ENCODE measurements at regions not wholly inside any gene's neighbourhood (a gene's known extent, or its start where the extent isn't known, plus 50 kb on each side); places are given as distances from the start of the nearest gene placed in this dataset.

DNA sequence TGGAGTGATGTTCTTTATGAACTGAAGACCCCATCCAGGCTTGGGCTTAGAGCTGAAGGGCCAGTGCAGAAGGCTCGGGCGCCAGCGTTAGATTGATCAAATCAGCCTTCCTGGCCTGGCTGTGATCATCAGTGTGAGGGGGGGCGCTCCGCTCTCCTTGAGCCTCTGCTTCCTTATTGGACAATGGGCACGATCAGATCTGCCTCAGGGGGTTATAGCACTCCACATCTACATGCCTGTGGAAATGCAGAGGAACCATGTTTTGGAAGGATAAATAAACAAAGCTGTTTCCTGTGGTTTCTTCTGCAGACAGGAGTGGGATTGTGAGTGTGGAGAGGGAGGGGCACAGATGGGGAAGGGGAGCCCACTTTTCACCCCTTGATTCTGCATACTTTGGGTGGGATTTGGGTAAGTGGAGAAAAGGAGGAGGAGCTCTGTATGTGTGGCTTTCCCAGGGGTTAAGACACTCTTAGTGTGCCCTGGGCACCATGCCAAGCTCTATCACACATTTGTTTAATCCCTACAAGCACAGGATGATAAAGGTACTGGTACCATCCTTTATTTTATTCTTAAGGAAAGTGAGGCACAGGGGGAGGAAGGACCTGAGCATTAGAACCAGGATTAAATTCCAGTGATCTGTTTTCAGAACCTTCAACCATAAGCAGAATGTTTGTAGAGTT is 150.5 kb downstream of the EN1 start:
- Histone ChIP-seq H3K4me3 (ENCODE audit: low read length) (no peak overlapping the region), H3K27me3 (ENCODE audit: insufficient read depth, low read length) (no peaks in the 10 kb centered on the region), H3K9me3 (ENCODE audit: insufficient read depth, low read depth, low read length) (no peaks in the 10 kb centered on the region), H3K9ac (ENCODE audit: low read depth, low read length) (no peak overlapping the region), H3K36me3 (ENCODE audit: insufficient read depth, low read length) (no peaks in the 10 kb centered on the region), H3K27ac (ENCODE audit: low read depth, low read length) (no peak overlapping the region), H3K4me1 (ENCODE audit: insufficient read depth, low read length) (no peaks in the 10 kb centered on the region)
- 87% methylated on average over 6 of the region's 6 CpGs for WGBS

DNA sequence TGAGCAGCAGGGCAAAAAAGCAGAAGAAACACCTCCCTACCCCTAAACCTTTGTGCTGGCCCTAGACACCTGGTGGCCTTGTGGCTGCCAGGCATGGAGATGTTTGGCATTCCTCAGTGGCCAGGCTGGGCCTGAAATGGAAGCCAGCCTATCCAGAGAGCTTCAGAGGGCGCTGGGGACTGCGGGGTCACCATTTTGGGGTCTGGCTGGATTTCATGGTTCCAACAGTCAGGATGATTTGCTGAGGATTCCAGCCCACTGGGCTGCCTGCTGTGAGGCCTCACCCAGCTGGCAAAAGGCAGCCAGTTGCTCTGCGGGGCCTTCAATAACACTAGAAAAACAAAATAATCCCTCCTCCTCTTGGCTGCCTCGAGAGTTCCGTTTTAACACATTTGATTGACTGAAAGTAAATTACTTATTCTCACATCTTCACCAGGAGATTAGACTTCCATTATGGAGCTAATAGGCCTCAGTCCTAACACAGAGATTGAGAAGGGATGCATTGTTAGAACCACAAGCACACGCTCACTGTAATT is 154.1 kb downstream of the EN1 start:
- Histone ChIP-seq H3K27me3 (ENCODE audit: insufficient read depth, low read length) (no peaks in the 10 kb centered on the region), H3K36me3 (ENCODE audit: insufficient read depth, low read length) (no peaks in the 10 kb centered on the region), H3K27ac (ENCODE audit: low read depth, low read length) (no peak overlapping the region), H3K4me1 (ENCODE audit: insufficient read depth, low read length) (no peaks in the 10 kb centered on the region), H3K9ac (ENCODE audit: low read depth, low read length) (no peak overlapping the region), H3K4me3 (ENCODE audit: low read length) (no peak overlapping the region), H3K9me3 (ENCODE audit: insufficient read depth, low read depth, low read length) (no peaks in the 10 kb centered on the region)
- WGBS = 88% methylated on average over 6 of the region's 6 CpGs

DNA sequence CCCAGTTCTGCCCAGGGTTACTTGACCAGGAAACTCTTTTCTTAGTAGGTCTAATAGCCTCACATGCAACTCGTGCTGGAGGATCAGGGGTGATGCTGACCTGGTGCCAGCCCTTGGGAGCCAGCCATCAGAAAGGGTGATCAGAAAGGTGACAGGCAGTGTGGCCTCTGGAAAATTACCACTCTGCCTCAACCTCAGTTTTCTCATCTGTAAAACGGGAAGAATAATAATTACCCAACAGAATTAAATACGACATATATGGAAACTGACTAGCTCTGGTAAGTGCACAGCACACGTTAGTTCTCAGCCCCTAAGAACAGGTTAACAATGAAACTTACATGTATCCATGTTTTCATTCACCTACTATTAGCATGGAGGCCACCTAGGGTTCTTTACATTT is 157.6 kb downstream of the EN1 start:
- Histone ChIP-seq H3K36me3 (ENCODE audit: insufficient read depth, low read length) (no peaks in the 10 kb centered on the region), H3K4me3 (ENCODE audit: low read length) (no peak overlapping the region), H3K27ac (ENCODE audit: low read depth, low read length) (no peak overlapping the region), H3K27me3 (ENCODE audit: insufficient read depth, low read length) (no peaks in the 10 kb centered on the region), H3K9ac (ENCODE audit: low read depth, low read length) (no peak overlapping the region), H3K9me3 (ENCODE audit: insufficient read depth, low read depth, low read length) (no peaks in the 10 kb centered on the region), H3K4me1 (ENCODE audit: insufficient read depth, low read length) (no peaks in the 10 kb centered on the region)
- 93% methylated on average over 4 of the region's 4 CpGs for WGBS

DNA sequence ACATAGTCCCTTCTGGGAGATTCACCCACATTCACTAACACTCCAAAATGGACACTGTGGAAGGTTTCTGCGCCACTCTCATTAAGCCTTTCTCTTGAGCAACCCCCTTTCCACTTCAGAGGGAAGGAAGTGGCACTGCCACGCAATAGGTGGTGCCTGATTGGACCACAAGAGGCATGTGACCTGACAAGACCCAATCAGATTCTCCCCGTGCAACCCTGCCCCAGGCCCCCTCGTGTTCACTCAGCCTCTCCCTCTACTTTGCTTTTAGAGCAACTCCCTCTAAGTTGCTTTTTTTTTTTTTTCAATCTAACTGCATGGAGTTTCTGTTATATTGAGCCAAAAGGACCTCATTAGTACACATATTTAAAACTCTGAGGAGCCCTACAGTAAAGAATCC is 158.0 kb downstream of the EN1 start:
- Histone ChIP-seq H3K27me3 (ENCODE audit: insufficient read depth, low read length) (no peaks in the 10 kb centered on the region), H3K9me3 (ENCODE audit: insufficient read depth, low read depth, low read length) (no peaks in the 10 kb centered on the region), H3K27ac (ENCODE audit: low read depth, low read length) (no peak overlapping the region), H3K9ac (ENCODE audit: low read depth, low read length) (no peak overlapping the region), H3K4me1 (ENCODE audit: insufficient read depth, low read length) (no peaks in the 10 kb centered on the region), H3K4me3 (ENCODE audit: low read length) (no peak overlapping the region), H3K36me3 (ENCODE audit: insufficient read depth, low read length) (no peaks in the 10 kb centered on the region)
- 91% methylated on average over 4 of the region's 4 CpGs for WGBS

DNA sequence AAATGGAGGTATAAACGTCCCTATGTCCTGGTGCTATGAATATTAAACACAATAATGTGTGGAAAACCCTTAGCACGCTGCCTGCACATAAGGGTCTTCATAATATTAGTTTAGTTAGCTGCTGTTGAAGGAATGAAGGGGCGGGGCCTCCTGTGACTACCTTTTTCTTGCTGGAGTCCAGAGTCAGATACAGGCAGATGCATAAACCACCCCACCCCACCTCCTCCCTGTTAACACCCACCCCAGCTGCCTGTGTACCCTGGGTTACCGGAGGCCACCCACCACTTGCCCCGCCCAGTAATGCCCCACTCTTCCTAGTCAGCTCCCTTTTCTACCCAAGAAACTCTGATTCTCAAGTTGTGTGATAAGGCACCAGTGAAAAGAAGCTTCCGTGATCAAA is 158.4 kb downstream of the EN1 start:
- no peak overlapping the region for H3K9ac ChIP-seq (ENCODE audit: low read depth, low read length)
- H3K27ac ChIP-seq (ENCODE audit: low read depth, low read length) = no peak overlapping the region
- WGBS = 93% methylated on average over 6 of the region's 6 CpGs
- no peaks in the 10 kb centered on the region for H3K36me3 ChIP-seq (ENCODE audit: insufficient read depth, low read length)
- no peaks in the 10 kb centered on the region for H3K27me3 ChIP-seq (ENCODE audit: insufficient read depth, low read length)
- no peaks in the 10 kb centered on the region for H3K9me3 ChIP-seq (ENCODE audit: insufficient read depth, low read depth, low read length)
- H3K4me3 ChIP-seq (ENCODE audit: low read length) = no peak overlapping the region
- H3K4me1 ChIP-seq (ENCODE audit: insufficient read depth, low read length) = no peaks in the 10 kb centered on the region

DNA sequence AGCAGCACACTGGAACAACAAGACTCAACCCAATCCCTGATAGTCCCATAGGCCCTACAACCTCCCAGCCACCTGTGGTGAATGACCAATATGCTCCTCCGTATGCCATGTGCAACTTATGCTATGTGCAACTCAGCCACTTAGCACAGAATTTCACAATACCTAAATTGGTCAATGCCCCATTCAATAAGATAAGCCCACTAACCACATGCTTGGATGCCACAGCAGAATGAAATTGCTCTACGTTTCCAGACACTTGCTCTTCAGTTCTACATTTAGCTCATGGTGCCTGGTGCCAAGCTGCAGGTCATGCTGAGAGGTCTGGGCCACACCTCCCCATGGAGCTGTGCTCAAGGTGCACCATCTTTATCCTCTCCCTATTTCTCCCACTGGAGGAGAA is 159.8 kb downstream of the EN1 start:
- Histone ChIP-seq H3K9me3 (ENCODE audit: insufficient read depth, low read depth, low read length) (no peaks in the 10 kb centered on the region), H3K4me1 (ENCODE audit: insufficient read depth, low read length) (no peaks in the 10 kb centered on the region), H3K27me3 (ENCODE audit: insufficient read depth, low read length) (no peaks in the 10 kb centered on the region), H3K36me3 (ENCODE audit: insufficient read depth, low read length) (no peaks in the 10 kb centered on the region), H3K27ac (ENCODE audit: low read depth, low read length) (no peak overlapping the region), H3K4me3 (ENCODE audit: low read length) (no peak overlapping the region), H3K9ac (ENCODE audit: low read depth, low read length) (no peak overlapping the region)
- WGBS = 95% methylated on average over 2 of the region's 2 CpGs

DNA sequence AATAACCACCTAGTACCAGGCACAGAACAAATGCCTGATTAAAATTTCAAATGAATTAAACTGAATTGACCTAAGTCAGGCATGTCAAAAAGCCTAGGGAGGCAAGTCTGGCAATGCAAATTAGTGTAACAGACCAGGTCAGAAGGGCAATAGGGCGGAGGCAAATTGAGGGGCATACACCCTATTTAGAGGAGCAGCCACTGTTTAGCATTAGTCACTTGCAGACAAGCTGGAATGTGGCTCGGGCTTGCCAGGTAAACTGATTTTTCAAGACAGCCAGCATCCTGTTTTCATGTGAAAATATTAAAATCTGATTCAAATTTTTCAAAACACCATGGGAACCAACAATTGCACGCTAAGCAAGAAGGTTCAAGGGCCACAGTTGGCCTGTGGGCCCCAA is 160.3 kb downstream of the EN1 start:
- Histone ChIP-seq H3K9ac (ENCODE audit: low read depth, low read length) (no peak overlapping the region), H3K27ac (ENCODE audit: low read depth, low read length) (no peak overlapping the region)
- 89% methylated on average over 3 of the region's 3 CpGs for WGBS

DNA sequence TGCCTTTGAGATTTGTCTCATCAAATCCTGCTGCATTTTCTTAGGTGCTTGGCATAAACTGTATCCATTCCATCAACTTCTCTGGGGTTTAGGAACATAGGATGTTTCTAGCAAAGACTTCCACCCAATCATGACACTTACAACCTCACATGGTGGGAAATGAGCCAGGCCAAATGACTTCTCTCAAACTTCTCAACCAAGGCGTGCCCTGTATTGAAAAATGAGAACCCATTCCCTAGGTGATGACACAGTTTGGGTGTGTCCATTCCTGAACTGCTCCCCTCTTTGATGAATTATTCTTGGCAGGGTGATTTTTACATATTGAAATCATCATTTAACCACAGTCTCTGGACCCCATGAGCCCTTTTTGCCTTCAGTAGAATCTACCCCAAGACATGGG is 161.1 kb downstream of the EN1 start:
- Histone ChIP-seq H3K4me3 (ENCODE audit: low read length) (no peak overlapping the region), H3K27me3 (ENCODE audit: insufficient read depth, low read length) (no peaks in the 10 kb centered on the region), H3K9me3 (ENCODE audit: insufficient read depth, low read depth, low read length) (no peaks in the 10 kb centered on the region), H3K4me1 (ENCODE audit: insufficient read depth, low read length) (no peaks in the 10 kb centered on the region), H3K9ac (ENCODE audit: low read depth, low read length) (no peak overlapping the region), H3K27ac (ENCODE audit: low read depth, low read length) (no peak overlapping the region), H3K36me3 (ENCODE audit: insufficient read depth, low read length) (no peaks in the 10 kb centered on the region)
- WGBS = 95% methylated on average over 1 of the region's 1 CpG

More for the DNA sequence above, 160.3 kb downstream of the EN1 start:
- Histone ChIP-seq H3K9me3 (ENCODE audit: insufficient read depth, low read depth, low read length) (no peaks in the 10 kb centered on the region), H3K4me3 (ENCODE audit: low read length) (no peak overlapping the region), H3K36me3 (ENCODE audit: insufficient read depth, low read length) (no peaks in the 10 kb centered on the region), H3K27me3 (ENCODE audit: insufficient read depth, low read length) (no peaks in the 10 kb centered on the region), H3K4me1 (ENCODE audit: insufficient read depth, low read length) (no peaks in the 10 kb centered on the region)

DNA sequence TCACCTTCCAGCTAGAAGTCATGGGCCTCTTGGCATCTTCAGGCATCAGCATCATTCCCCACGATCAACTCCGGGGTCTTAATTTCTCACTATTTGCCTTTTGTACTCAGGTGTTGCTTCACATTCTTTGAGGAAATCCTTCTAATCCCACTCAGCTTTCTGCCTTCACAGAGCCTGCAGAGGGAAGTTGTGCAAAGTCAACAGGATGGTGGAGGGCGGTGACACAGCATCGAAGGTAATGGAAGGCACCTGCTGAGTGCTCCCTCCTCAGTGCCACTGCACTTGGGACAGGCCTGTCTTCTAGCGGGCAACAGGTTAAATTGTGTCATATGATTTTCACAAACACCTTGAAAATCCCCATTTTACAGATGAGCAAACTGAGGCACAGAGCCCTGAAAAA is 164.0 kb downstream of the EN1 start:
- H3K9ac ChIP-seq (ENCODE audit: low read depth, low read length) = no peak overlapping the region
- H3K9me3 ChIP-seq (ENCODE audit: insufficient read depth, low read depth, low read length) = no peaks in the 10 kb centered on the region
- no peak overlapping the region for H3K27ac ChIP-seq (ENCODE audit: low read depth, low read length)
- 92% methylated on average over 5 of the region's 5 CpGs for WGBS
- H3K36me3 ChIP-seq (ENCODE audit: insufficient read depth, low read length) = no peaks in the 10 kb centered on the region
- no peaks in the 10 kb centered on the region; the same call in 1 of the 2 replicates for H3K27me3 ChIP-seq (ENCODE audit: insufficient read depth, low read length)
- no peaks in the 10 kb centered on the region for H3K4me1 ChIP-seq (ENCODE audit: insufficient read depth, low read length)
- no peak overlapping the region for H3K4me3 ChIP-seq (ENCODE audit: low read length)

DNA sequence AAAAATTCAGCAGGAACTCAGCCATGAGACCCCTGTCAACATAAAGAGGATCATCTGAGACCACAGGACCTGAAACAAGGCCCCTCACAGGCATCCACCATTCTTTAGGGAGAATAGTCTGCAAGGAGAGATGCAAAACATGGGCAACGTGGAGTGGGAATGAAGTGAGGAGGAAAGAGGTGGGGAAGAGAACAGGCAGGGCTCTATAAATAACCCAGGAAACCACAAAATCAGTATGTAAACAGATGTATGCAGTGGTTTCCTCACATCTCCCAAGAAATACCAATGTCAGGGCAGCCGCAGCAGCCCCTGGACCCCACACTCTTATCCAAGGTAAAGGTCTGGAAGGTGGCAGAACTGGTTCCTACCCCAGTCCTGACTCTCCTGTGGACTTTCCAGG is 168.5 kb downstream of the EN1 start:
- H3K4me3 ChIP-seq (ENCODE audit: low read length) = no peak overlapping the region
- H3K27ac ChIP-seq (ENCODE audit: low read depth, low read length) = no peak overlapping the region
- H3K9me3 ChIP-seq (ENCODE audit: insufficient read depth, low read depth, low read length) = no peaks in the 10 kb centered on the region
- H3K36me3 ChIP-seq (ENCODE audit: insufficient read depth, low read length) = no peaks in the 10 kb centered on the region
- H3K9ac ChIP-seq (ENCODE audit: low read depth, low read length) = no peak overlapping the region
- 92% methylated on average over 2 of the region's 2 CpGs for WGBS
- H3K27me3 ChIP-seq (ENCODE audit: insufficient read depth, low read length) = no peaks in the 10 kb centered on the region; the same call in 1 of the 2 replicates
- no peaks in the 10 kb centered on the region for H3K4me1 ChIP-seq (ENCODE audit: insufficient read depth, low read length)

DNA sequence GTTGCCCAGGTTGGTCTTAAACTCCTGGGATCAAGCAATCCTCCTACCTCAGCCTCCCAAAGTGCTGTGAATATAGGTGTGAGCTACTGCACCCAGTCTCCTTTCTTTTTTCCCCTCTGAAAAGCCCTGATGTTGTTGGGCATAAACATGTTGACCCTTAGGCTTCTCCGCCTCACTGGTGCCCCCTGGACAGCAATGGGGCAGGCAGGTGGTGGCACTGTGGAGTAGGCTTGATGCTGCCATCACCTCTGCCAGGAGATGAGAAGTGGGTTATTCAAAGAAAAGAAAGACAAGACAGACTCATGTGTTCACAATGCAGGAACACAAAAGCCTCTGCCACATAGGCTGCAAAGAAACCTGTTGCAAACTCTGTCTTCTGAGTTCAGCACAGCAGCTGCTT is 169.9 kb downstream of the EN1 start:
- no peak overlapping the region for H3K9ac ChIP-seq (ENCODE audit: low read depth, low read length)
- H3K36me3 ChIP-seq (ENCODE audit: insufficient read depth, low read length) = no peaks in the 10 kb centered on the region
- H3K27me3 ChIP-seq (ENCODE audit: insufficient read depth, low read length) = no peaks in the 10 kb centered on the region; the same call in 1 of the 2 replicates
- no peaks in the 10 kb centered on the region for H3K4me1 ChIP-seq (ENCODE audit: insufficient read depth, low read length)
- H3K4me3 ChIP-seq (ENCODE audit: low read length) = no peak overlapping the region
- H3K27ac ChIP-seq (ENCODE audit: low read depth, low read length) = no peak overlapping the region
- 100% methylated on average over 1 of the region's 1 CpG for WGBS
- no peaks in the 10 kb centered on the region for H3K9me3 ChIP-seq (ENCODE audit: insufficient read depth, low read depth, low read length)

DNA sequence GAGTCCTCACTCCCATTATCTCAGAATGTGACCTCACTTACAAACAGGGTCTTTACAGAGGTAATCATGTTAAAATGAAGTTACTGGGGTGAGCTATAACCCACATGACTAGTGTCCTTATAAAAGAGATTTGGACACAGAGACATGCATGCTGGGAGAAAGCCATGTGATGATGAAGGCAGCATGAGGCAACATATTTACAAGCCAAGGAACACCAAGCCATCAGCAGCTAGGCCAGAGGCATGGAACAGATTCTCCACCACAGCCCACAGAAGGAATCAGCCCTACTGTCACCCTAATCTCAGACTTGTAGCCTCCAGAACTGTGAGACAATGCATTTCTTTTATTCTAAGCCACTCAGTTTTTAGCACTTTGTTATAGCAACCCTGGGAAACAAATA is 171.9 kb downstream of the EN1 start:
- no peak overlapping the region for H3K9ac ChIP-seq (ENCODE audit: low read depth, low read length)
- no peaks in the 10 kb centered on the region for H3K36me3 ChIP-seq (ENCODE audit: insufficient read depth, low read length)
- H3K27ac ChIP-seq (ENCODE audit: low read depth, low read length) = no peak overlapping the region
- H3K4me3 ChIP-seq (ENCODE audit: low read length) = no peak overlapping the region
- no peaks in the 10 kb centered on the region for H3K9me3 ChIP-seq (ENCODE audit: insufficient read depth, low read depth, low read length)
- no peaks in the 10 kb centered on the region; the same call in 1 of the 2 replicates for H3K27me3 ChIP-seq (ENCODE audit: insufficient read depth, low read length)
- H3K4me1 ChIP-seq (ENCODE audit: insufficient read depth, low read length) = no peaks in the 10 kb centered on the region
